Adipocyte (in vitro differentiated cells): ENCODE measurements at regions not wholly inside any gene's neighbourhood (a gene's known extent, or its start where the extent isn't known, plus 50 kb on each side); places are given as distances from the start of the nearest gene placed in this dataset.
"Not testable (repeated sequence)": the region's sequence is repeated elsewhere in the genome, so short reads cannot be mapped to it uniquely, and the experiment has no call there.

Experiments used
- DNase-seq: peaks from one replicate; pipeline ENCODE4 v3.0.0-alpha.2; 2015; ENCODE audit warnings: low read depth
- H3K27me3 ChIP-seq: replicated peaks from 2 replicates; pipeline ENCODE4 v1.7.0; 2013; ENCODE audit warnings: mild to moderate bottlenecking, low read length, moderate library complexity; ENCODE audit not compliant: control insufficient read depth, insufficient read depth
- H3K36me3 ChIP-seq: 2 replicates; pipeline ENCODE4 v1.7.0; 2013; ENCODE audit warnings: low read length, mild to moderate bottlenecking, moderate library complexity; ENCODE audit not compliant: control insufficient read depth, insufficient read depth, severe bottlenecking
- H3K4me1 ChIP-seq: 2 replicates; pipeline ENCODE4 v1.7.0; 2013; ENCODE audit warnings: mild to moderate bottlenecking, low read length, moderate library complexity; ENCODE audit not compliant: control insufficient read depth, insufficient read depth
- H3K4me3 ChIP-seq: 2 replicates; pipeline ENCODE4 v1.7.0; 2013; ENCODE audit warnings: mild to moderate bottlenecking, low read length, moderate library complexity
- H3K9ac ChIP-seq: 2 replicates; pipeline ENCODE4 v1.7.0; 2013; ENCODE audit warnings: mild to moderate bottlenecking, low read length, moderate library complexity
- H3K9me3 ChIP-seq: 2 replicates; pipeline ENCODE4 v1.7.0; 2013; ENCODE audit warnings: mild to moderate bottlenecking, low read length, moderate library complexity; ENCODE audit not compliant: control insufficient read depth

GRCh38 chr20:20788308-20788707 lies 75.9 kb upstream of the RALGAPA2 start:
- no peak overlapping the region for H3K4me3 ChIP-seq
- no peaks in the 10 kb centered on the region for H3K36me3 ChIP-seq
- no peak overlapping the region for H3K9ac ChIP-seq
- H3K4me1 ChIP-seq = no peaks in the 10 kb centered on the region
- H3K27me3 ChIP-seq = peaks cover 16% of the 10 kb centered on the region
- H3K9me3 ChIP-seq = peaks cover 10% of the 10 kb centered on the region
- DNase-seq = no peak

DNA sequence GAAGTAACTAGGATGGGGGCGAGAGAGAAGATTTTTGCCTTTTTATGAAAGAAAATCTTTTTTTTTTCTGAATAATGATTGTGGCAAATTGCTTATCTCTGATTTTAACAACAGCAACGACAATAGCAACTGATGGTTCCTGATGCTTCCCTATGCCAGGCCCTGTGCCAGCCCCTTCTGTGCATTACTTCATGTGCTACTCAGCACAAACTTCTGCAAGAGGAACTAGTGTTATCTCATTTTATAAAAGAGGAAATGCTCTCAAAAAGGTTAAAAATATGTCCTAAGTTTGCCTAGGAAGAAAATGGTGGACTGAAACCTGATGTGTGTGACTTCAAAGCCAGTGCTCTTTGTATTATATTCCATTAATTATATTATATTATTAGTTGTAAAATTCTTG lies 74.0 kb upstream of the RALGAPA2 start:
- peaks cover 16% of the 10 kb centered on the region for H3K27me3 ChIP-seq
- no peak overlapping the region for H3K9ac ChIP-seq
- no peak overlapping the region for H3K4me3 ChIP-seq
- H3K4me1 ChIP-seq = peaks cover 18% of the 10 kb centered on the region
- H3K9me3 ChIP-seq = peaks cover 10% of the 10 kb centered on the region
- no peaks in the 10 kb centered on the region for H3K36me3 ChIP-seq
- DNase-seq = no peak

DNA sequence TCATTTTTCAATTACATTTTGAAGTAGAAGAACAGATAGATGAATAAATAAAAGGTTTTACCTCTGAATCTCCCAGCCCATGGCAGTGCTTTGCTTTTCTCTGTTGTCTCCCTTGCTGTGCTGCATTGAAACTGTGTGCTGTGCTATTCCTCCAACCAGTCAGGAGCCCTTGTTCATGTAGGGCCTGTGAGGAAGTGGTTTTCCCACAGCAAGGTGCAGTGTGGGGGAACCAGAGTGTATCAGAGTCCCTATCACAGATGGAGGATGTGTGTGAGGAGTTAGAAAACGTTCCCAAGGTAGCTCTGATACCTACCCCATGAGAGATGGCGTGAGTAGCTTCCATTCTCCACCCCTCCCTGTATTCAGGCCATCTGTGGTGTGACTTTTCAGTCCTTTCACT lies 72.8 kb upstream of the RALGAPA2 start:
- peaks cover 30% of the 10 kb centered on the region for H3K4me1 ChIP-seq
- H3K9me3 ChIP-seq = peaks cover 10% of the 10 kb centered on the region
- H3K36me3 ChIP-seq = no peaks in the 10 kb centered on the region
- H3K27me3 ChIP-seq = peaks cover 16% of the 10 kb centered on the region
- H3K9ac ChIP-seq = no peak overlapping the region
- H3K4me3 ChIP-seq = no peak overlapping the region
- DNase-seq = no peak

DNA sequence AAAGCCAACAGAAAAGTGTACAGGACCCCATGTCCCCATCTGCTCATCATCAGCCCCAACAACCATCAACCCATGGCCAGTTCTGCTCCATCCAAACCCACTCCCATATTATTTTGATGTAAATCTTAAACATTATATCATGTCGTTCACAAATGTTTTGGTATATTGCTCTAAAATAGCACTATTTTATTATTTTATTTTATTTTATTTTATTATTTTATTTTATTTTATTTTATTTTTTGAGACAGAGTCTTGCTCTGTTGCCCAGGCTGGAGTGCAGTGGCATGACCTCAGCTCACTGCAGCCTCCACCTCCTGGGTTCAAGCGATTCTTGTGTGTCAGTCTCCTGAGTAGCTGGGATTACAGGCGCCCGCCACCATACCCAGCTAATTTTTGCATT lies 72.0 kb upstream of the RALGAPA2 start:
- not testable (repeated sequence) for H3K36me3 ChIP-seq, H3K4me3 ChIP-seq, DNase-seq, H3K9ac ChIP-seq
- peaks cover 16% of the 10 kb centered on the region for H3K27me3 ChIP-seq
- peaks cover 37% of the 10 kb centered on the region for H3K4me1 ChIP-seq
- peaks cover 10% of the 10 kb centered on the region for H3K9me3 ChIP-seq

DNA sequence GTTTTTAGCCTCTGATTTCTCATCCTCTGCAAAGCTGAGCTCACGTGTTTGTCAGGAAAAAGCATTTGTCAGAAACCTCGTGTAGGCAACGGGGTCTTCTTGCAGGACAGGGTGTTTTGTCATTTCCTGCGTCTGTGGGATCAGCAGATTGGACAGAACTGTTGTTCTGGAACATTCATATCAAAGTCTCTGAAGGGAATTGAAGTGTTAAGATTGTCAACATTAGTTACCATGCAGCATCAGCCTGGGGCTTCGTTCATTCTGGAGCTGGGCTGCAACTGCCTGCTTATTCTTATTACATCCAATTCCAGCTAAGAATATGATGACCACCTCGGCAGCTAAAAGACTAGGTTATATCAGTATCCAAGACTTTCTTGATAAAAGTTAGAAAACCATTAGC lies 71.0 kb upstream of the RALGAPA2 start:
- Histone ChIP-seq H3K9ac (no peak overlapping the region), H3K4me1 (peaks cover 43% of the 10 kb centered on the region), H3K4me3 (no peak overlapping the region), H3K9me3 (peaks cover 10% of the 10 kb centered on the region), H3K27me3 (peaks cover 13% of the 10 kb centered on the region), H3K36me3 (no peaks in the 10 kb centered on the region)
- no peak for DNase-seq

- Histone ChIP-seq H3K4me3 (no peak overlapping the region), H3K9me3 (peaks cover 10% of the 10 kb centered on the region), H3K27me3 (peaks cover 11% of the 10 kb centered on the region), H3K9ac (no peak overlapping the region), H3K4me1 (peaks cover 43% of the 10 kb centered on the region), H3K36me3 (no peaks in the 10 kb centered on the region)
- DNase-seq = no peak
Observed at GRCh38 chr20:20782755-20783154, 70.3 kb upstream of the RALGAPA2 start.

- Histone ChIP-seq H3K9ac (no peak overlapping the region), H3K4me3 (no peak overlapping the region), H3K9me3 (peaks cover 10% of the 10 kb centered on the region), H3K4me1 (peaks cover 43% of the 10 kb centered on the region), H3K36me3 (no peaks in the 10 kb centered on the region), H3K27me3 (peaks cover 11% of the 10 kb centered on the region)
- no peak for DNase-seq
Observed at GRCh38 chr20:20782231-20782630, 69.8 kb upstream of the RALGAPA2 start.

DNA sequence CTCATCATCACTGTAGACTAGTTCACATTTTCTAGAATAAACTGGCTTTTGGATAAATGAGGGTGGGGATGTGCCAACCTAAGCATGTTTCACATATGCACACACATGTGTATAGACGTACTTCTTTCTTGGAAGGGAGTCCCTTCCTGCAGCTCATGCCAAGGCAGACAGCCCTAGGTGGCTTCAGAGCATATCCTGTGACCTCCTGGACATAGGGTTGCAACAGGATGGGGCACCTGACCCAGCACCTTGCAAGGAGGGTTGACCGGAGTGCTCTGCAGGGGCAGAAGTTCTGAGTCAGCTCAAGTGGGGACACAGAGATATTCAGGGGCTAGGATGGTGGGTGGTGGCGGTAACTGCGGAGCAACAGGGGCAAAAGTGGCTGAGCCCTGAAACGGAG lies 68.6 kb upstream of the RALGAPA2 start:
- Histone ChIP-seq H3K27me3 (peaks cover 10% of the 10 kb centered on the region), H3K36me3 (no peaks in the 10 kb centered on the region), H3K9ac (peak overlapping the region; percentile 3), H3K4me1 (peaks cover 43% of the 10 kb centered on the region), H3K4me3 (no peak overlapping the region), H3K9me3 (peaks cover 6% of the 10 kb centered on the region)
- DNase-seq = no peak

GRCh38 chr20:20780127-20780824 lies 67.8 kb upstream of the RALGAPA2 start:
- peaks cover 3% of the 10 kb centered on the region for H3K27me3 ChIP-seq
- H3K36me3 ChIP-seq = no peaks in the 10 kb centered on the region
- peak; percentile 47 for DNase-seq
- H3K4me1 ChIP-seq = peaks cover 43% of the 10 kb centered on the region
- no peaks in the 10 kb centered on the region for H3K9me3 ChIP-seq
- H3K9ac ChIP-seq = peak overlapping the region; percentile 25
- peak overlapping the region; percentile 44 for H3K4me3 ChIP-seq

- Histone ChIP-seq H3K4me3 (no peak overlapping the region), H3K9ac (no peak overlapping the region), H3K4me1 (peaks cover 43% of the 10 kb centered on the region), H3K36me3 (no peaks in the 10 kb centered on the region), H3K27me3 (no peaks in the 10 kb centered on the region), H3K9me3 (no peaks in the 10 kb centered on the region)
- no peak for DNase-seq
Observed at GRCh38 chr20:20778676-20779075, 66.2 kb upstream of the RALGAPA2 start.

DNA sequence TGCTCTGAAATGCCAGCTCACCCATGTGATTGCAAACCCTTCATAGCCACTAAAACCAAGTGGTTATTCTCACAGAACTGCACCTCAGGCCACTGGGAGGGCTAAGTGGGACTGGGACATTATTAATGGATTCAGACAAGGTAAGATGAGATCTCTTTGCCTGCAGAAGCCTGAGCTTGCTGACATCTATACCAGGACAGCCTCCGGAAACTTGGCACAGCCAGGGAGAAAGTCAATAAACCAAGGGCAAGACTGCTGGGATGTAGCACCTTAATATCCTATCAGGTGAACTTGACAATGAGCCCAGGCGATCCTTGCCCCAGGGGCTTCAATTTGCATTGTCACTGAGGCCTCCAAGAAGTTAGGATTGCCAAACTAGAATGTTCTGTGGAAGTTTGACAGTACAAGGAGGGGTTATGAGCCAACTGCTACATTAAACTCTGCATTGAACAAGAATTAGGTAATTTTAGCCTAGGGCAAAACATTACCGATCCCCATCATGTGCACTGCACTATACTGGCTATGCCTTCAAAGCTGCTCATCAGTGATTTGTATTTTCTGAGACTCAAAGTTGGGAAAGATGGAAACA lies 60.1 kb upstream of the RALGAPA2 start:
- Histone ChIP-seq H3K4me3 (no peak overlapping the region), H3K4me1 (no peaks in the 10 kb centered on the region), H3K9ac (no peak overlapping the region), H3K36me3 (no peaks in the 10 kb centered on the region), H3K9me3 (peaks cover 10% of the 10 kb centered on the region), H3K27me3 (peaks cover 3% of the 10 kb centered on the region)
- no peak for DNase-seq
